ENCODE measurements at regions not wholly inside any gene's neighbourhood (a gene's known extent, or its start where the extent isn't known, plus 50 kb on each side); places are given as distances from the start of the nearest gene placed in this dataset.
A peak's percentile ranks its signal among the peaks of the same experiment; 100 is the strongest.

- H3K9ac ChIP-seq (ENCODE audit: insufficient read depth in 1 of 2, low read length in 2 of 2): no peak overlapping the region
- no peak for TF ChIP-seq CTCF (IDR thresholded peaks at IDR 0.05; ENCODE audit: control extremely low read depth, extremely low read depth)
- H3K4me1 ChIP-seq (ENCODE audit: control insufficient read depth in 5 of 5, insufficient read depth in 5 of 5, low read length in 5 of 5): peaks cover 0 to 10% (median 8%) of the 10 kb centered on the region in 5 donors
- H3K4me3 ChIP-seq: no peak overlapping the region
- H3K9me3 ChIP-seq (ENCODE audit: control insufficient read depth in 4 of 4, insufficient read depth in 3 of 4, low read length in 3 of 4): no peaks in the 10 kb centered on the region
- DNase-seq (peak; percentile 30 to 82 (median 63)), ATAC-seq (ENCODE audit: insufficient read depth, low FRiP score) (peak; percentile 87)
- H3K27ac ChIP-seq (ENCODE audit: low read depth in 1 of 2, low read length in 1 of 2): peak overlapping the region in 1 of 2 donors; percentile 77
- 34 to 39% methylated on average over 7 of the region's 7 CpGs for WGBS, 2 donors
- H3K36me3 ChIP-seq (ENCODE audit: control insufficient read depth in 4 of 4, insufficient read depth in 4 of 4, low read length in 4 of 4): no peaks in the 10 kb centered on the region
- H3K27me3 ChIP-seq (ENCODE audit: control insufficient read depth in 3 of 3, insufficient read depth in 3 of 3, low read length in 2 of 3): no peaks in the 10 kb centered on the region
These were observed 147.6 kb upstream of the TMEM170B start for GRCh38 chr6:11389977-11390376.

GRCh38 chr6:11388983-11389944, 148.3 kb upstream of the TMEM170B start:
- Histone ChIP-seq H3K4me1 (ENCODE audit: control insufficient read depth in 5 of 5, insufficient read depth in 5 of 5, low read length in 5 of 5) (peaks cover 0 to 10% (median 8%) of the 10 kb centered on the region in 5 donors), H3K4me3 (no peak overlapping the region), H3K9ac (ENCODE audit: insufficient read depth in 1 of 2, low read length in 2 of 2) (no peak overlapping the region), H3K9me3 (ENCODE audit: control insufficient read depth in 4 of 4, insufficient read depth in 3 of 4, low read length in 3 of 4) (no peaks in the 10 kb centered on the region), H3K36me3 (ENCODE audit: control insufficient read depth in 4 of 4, insufficient read depth in 4 of 4, low read length in 4 of 4) (no peaks in the 10 kb centered on the region), H3K27me3 (ENCODE audit: control insufficient read depth in 3 of 3, insufficient read depth in 3 of 3, low read length in 2 of 3) (no peaks in the 10 kb centered on the region), H3K27ac (ENCODE audit: low read depth in 1 of 2, low read length in 1 of 2) (peak overlapping the region; percentile 43 to 85)
- ATAC-seq (ENCODE audit: insufficient read depth, low FRiP score) (no peak), DNase-seq (no peak)
- 67 to 80% methylated on average over 5 of the region's 5 CpGs for WGBS, 2 donors
- TF ChIP-seq CTCF (IDR thresholded peaks at IDR 0.05; ENCODE audit: control extremely low read depth, extremely low read depth): no peak

GRCh38 chr6:11387707-11388430, 149.7 kb upstream of the TMEM170B start:
- WGBS, 2 donors: 78 to 86% methylated on average over 5 of the region's 5 CpGs
- Histone ChIP-seq H3K27ac (ENCODE audit: low read depth in 1 of 2, low read length in 1 of 2) (peak overlapping the region in 1 of 2 donors; percentile 57), H3K36me3 (ENCODE audit: control insufficient read depth in 4 of 4, insufficient read depth in 4 of 4, low read length in 4 of 4) (no peaks in the 10 kb centered on the region), H3K9ac (ENCODE audit: insufficient read depth in 1 of 2, low read length in 2 of 2) (no peak overlapping the region), H3K4me3 (no peak overlapping the region), H3K27me3 (ENCODE audit: control insufficient read depth in 3 of 3, insufficient read depth in 3 of 3, low read length in 2 of 3) (no peaks in the 10 kb centered on the region), H3K9me3 (ENCODE audit: control insufficient read depth in 4 of 4, insufficient read depth in 3 of 4, low read length in 3 of 4) (no peaks in the 10 kb centered on the region), H3K4me1 (ENCODE audit: control insufficient read depth in 5 of 5, insufficient read depth in 5 of 5, low read length in 5 of 5) (peaks cover 0 to 9% (median 6%) of the 10 kb centered on the region in 5 donors)
- no peak for DNase-seq
- no peak for ATAC-seq (ENCODE audit: insufficient read depth, low FRiP score)
- TF ChIP-seq CTCF (IDR thresholded peaks at IDR 0.05; ENCODE audit: control extremely low read depth, extremely low read depth): no peak
